NCI-H2196 (cell line): ENCODE measurements at regions not wholly inside any gene's neighbourhood (a gene's known extent, or its start where the extent isn't known, plus 50 kb on each side); places are given as distances from the start of the nearest gene placed in this dataset.
A peak's percentile ranks its signal among the peaks of the same experiment; 100 is the strongest.

ENCODE experiments used
- DNase-seq: peaks from one replicate; lab custom pipeline; 2025; ENCODE audit not compliant: unreplicated experiment; lab: John Stamatoyannopoulos, UW

- no peak for DNase-seq
These were observed 84.9 kb downstream of the ACKR3 start for GRCh38 chr2:236654496-236654895.

GRCh38 chr2:236656166-236656565, 86.5 kb downstream of the ACKR3 start:
- no peak for DNase-seq

- no peak for DNase-seq
These were observed 87.1 kb downstream of the ACKR3 start for GRCh38 chr2:236656721-236657120.

- DNase-seq, result no peak
These were observed 87.6 kb downstream of the ACKR3 start for GRCh38 chr2:236657215-236657614.

GRCh38 chr2:236657801-236658200, 88.2 kb downstream of the ACKR3 start:
- no peak for DNase-seq

- DNase-seq, result no peak
These were observed 89.5 kb downstream of the ACKR3 start for GRCh38 chr2:236658974-236659757.

GRCh38 chr2:236659758-236660150, 90.1 kb downstream of the ACKR3 start:
- peak; percentile 81 for DNase-seq

GRCh38 chr2:236661061-236661761, 91.6 kb downstream of the ACKR3 start:
- no peak for DNase-seq

GRCh38 chr2:236661762-236662110, 92.1 kb downstream of the ACKR3 start:
- DNase-seq, result no peak

- no peak for DNase-seq
These were observed 92.9 kb downstream of the ACKR3 start for GRCh38 chr2:236662231-236663185.

GRCh38 chr2:236663287-236664101, 93.9 kb downstream of the ACKR3 start:
- DNase-seq, result no peak

- DNase-seq, result no peak
These were observed 94.5 kb downstream of the ACKR3 start for GRCh38 chr2:236664136-236664535.

- DNase-seq, result no peak
These were observed 95.5 kb downstream of the ACKR3 start for GRCh38 chr2:236665101-236665500.

- DNase-seq, result no peak
These were observed 96.0 kb downstream of the ACKR3 start for GRCh38 chr2:236665572-236666118.

- DNase-seq, result no peak
These were observed 97.1 kb downstream of the ACKR3 start for GRCh38 chr2:236666646-236667204.

GRCh38 chr2:236667526-236667925, 97.9 kb downstream of the ACKR3 start:
- no peak for DNase-seq

- no peak for DNase-seq
These were observed 98.9 kb downstream of the ACKR3 start for GRCh38 chr2:236668531-236668969.

GRCh38 chr2:236670235-236670620, 100.6 kb downstream of the ACKR3 start:
- DNase-seq, result no peak

- DNase-seq, result no peak
These were observed 102.4 kb downstream of the ACKR3 start for GRCh38 chr2:236671896-236672562.
